ENCODE measurements at regions not wholly inside any gene's neighbourhood (a gene's known extent, or its start where the extent isn't known, plus 50 kb on each side); places are given as distances from the start of the nearest gene placed in this dataset.

DNA sequence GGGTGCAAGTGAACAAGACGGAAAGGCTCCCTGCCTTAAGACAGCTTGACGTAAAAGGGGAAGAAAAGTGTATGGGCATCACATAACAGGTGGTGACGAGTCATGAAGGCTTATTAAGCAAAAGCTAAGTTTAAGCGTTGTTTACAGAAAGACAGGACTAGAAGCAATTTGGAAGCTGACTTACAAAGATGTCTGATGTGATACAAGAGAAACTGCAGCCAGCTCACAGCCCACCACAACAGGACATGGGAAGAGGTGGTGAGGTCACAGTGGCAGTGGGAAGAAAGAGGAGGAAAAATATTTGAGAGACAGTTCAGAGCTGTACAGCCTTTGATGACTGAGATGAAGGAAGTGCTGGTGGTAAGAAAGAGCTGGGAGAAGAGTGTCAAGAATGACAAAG, 181.6 kb downstream of the KLF12 start:
- intact Hi-C loops (cut with DNase I) = no loop called here

DNA sequence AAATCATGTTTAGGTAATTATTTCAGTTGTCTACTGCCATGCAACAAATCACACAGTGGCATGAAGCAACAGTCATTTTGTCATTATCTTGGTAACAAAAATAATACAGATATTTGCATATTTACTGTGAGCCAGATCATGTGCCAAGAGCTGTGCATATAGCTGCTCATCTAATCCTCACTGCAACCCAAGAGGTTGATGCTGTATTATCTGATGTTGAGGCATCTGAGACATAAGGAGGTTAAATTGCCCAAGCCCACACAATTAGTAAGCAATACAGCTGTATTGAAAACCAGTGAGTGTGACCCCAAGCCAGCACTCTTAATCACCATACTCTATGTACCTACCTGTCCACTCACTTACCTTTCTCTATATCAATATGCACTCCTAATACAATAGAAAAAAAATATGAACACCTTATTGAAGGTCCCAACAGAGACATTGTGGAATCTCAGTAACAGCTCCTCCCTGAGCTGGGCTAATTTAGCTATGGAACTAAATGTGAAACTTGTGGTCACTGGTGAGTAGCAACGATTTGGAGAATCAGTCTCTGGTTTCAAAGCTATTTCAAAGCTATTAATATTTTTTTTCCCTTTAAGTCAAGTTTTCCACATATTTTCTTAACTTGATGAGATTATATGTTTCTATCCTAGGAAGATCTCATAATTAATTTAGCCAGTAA, 185.2 kb downstream of the KLF12 start:
- H3K36me3 ChIP-seq = no peaks in the 10 kb centered on the region
- no peaks in the 10 kb centered on the region for H3K4me1 ChIP-seq
- DNase-seq (ENCODE audit: low spot score in 2 of 2) = no peak
- no peaks in the 10 kb centered on the region for H3K27me3 ChIP-seq
- H3K27ac ChIP-seq = no peak overlapping the region
- TF ChIP-seq, protein P1, sequence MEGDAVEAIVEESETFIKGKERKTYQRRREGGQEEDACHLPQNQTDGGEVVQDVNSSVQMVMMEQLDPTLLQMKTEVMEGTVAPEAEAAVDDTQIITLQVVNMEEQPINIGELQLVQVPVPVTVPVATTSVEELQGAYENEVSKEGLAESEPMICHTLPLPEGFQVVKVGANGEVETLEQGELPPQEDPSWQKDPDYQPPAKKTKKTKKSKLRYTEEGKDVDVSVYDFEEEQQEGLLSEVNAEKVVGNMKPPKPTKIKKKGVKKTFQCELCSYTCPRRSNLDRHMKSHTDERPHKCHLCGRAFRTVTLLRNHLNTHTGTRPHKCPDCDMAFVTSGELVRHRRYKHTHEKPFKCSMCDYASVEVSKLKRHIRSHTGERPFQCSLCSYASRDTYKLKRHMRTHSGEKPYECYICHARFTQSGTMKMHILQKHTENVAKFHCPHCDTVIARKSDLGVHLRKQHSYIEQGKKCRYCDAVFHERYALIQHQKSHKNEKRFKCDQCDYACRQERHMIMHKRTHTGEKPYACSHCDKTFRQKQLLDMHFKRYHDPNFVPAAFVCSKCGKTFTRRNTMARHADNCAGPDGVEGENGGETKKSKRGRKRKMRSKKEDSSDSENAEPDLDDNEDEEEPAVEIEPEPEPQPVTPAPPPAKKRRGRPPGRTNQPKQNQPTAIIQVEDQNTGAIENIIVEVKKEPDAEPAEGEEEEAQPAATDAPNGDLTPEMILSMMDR (IDR thresholded peaks at IDR 0.05) = no peak
- H3K9me3 ChIP-seq = no peaks in the 10 kb centered on the region
- H3K4me3 ChIP-seq = no peak overlapping the region
- intact Hi-C loops (cut with DNase I) = loop anchor here (5.0 kb wide), 1 partner anchor 183 kb away; the partner anchor contains the start of gene KLF12

More for the DNA sequence above, 181.6 kb downstream of the KLF12 start:
- H3K4me1 ChIP-seq = peaks cover 3 to 4% of the 10 kb centered on the region in 2 donors
- H3K4me3 ChIP-seq = no peak overlapping the region
- TF ChIP-seq, protein P1 (IDR thresholded peaks at IDR 0.05) = no peak
- H3K27ac ChIP-seq = no peak overlapping the region
- H3K36me3 ChIP-seq = no peaks in the 10 kb centered on the region
- H3K9me3 ChIP-seq = no peaks in the 10 kb centered on the region
- no peak for DNase-seq (ENCODE audit: low spot score in 2 of 2)
- no peaks in the 10 kb centered on the region for H3K27me3 ChIP-seq

DNA sequence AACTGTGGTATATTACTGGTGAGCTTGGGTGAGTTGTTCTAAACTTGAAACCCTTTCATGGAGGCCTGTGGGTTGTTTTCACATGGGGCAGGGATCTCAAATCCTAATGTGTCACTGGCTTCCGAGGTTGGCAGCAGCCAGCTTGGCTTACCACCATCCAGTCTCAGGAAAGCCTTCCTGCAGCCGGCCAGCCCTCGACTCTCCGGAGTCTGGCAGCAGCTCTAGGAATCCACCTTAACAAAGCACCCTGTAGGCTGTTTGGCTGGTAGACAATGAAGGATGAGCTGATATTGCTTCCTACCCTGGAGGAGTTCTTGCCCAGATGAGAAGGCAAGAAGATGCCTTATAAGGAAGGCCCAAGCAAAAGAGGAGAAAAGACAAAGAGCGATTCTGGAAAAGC, 188.3 kb downstream of the KLF12 start:
- peak in 1 of 2 donors; percentile 64 for DNase-seq (ENCODE audit: low spot score in 2 of 2)
- intact Hi-C loops (cut with DNase I) = loop anchor here (2.0 to 5.0 kb wide), 2 partner anchors 186 to 343 kb away; partner anchors contain the start of gene KLF12
- no peaks in the 10 kb centered on the region for H3K4me1 ChIP-seq

DNA sequence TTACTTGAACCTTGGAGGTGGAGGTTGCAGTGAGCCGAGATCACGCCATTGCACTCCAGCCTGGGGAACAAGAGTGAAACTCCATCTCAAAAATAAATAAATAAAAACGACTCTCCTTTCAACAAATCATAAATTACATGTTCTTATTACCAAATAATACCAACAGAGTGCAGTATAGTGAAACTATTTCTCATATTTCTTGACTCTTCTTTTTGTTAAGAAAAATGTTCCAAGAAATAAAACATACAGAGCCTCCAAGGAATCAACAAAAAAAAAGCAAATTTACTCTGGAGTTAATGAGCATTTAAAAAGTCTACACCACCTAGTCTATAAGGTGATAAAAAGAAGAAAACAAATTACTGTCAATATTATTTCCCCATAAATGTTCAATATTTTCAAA, 188.8 kb downstream of the KLF12 start:
- intact Hi-C loops (cut with DNase I) = loop anchor here (2.0 to 5.0 kb wide), 2 partner anchors 187 to 343 kb away; partner anchors contain the start of gene KLF12
- H3K27me3 ChIP-seq = no peaks in the 10 kb centered on the region
- H3K27ac ChIP-seq = no peak overlapping the region
- no peaks in the 10 kb centered on the region for H3K4me1 ChIP-seq
- no peaks in the 10 kb centered on the region for H3K9me3 ChIP-seq
- H3K4me3 ChIP-seq = no peak overlapping the region
- no peak for DNase-seq (ENCODE audit: low spot score in 2 of 2)
- TF ChIP-seq, protein P1 (IDR thresholded peaks at IDR 0.05) = peak in 1 of 3 experiments; percentile 25
- H3K36me3 ChIP-seq = no peaks in the 10 kb centered on the region

More for the DNA sequence above, 188.3 kb downstream of the KLF12 start:
- Histone ChIP-seq H3K4me3 (no peak overlapping the region), H3K27me3 (no peaks in the 10 kb centered on the region), H3K9me3 (no peaks in the 10 kb centered on the region), H3K27ac (no peak overlapping the region), H3K36me3 (no peaks in the 10 kb centered on the region)
- TF ChIP-seq, protein P1 (IDR thresholded peaks at IDR 0.05) = no peak

DNA sequence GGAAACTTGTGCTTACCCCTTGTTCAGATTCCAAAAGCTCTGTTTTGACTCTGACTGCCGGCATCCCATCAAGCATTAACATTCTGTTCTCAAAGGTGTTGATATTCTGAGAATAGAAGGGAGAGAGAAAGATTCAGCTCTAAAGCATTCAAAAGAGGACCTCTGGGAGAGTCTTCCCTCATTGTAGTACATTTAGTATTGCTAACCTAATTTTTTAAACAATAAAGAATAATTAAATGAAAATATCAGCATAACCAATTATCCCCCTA, 190.3 kb downstream of the KLF12 start:
- Histone ChIP-seq H3K36me3 (no peaks in the 10 kb centered on the region), H3K27ac (no peak overlapping the region), H3K4me3 (no peak overlapping the region), H3K27me3 (no peaks in the 10 kb centered on the region), H3K9me3 (no peaks in the 10 kb centered on the region), H3K4me1 (no peaks in the 10 kb centered on the region)
- TF ChIP-seq, protein P1 (IDR thresholded peaks at IDR 0.05) = no peak
- intact Hi-C loops (cut with DNase I) = loop anchor here (2.0 kb wide), 1 partner anchor 345 kb away; no protein-coding TSS in a partner anchor
- DNase-seq (ENCODE audit: low spot score in 2 of 2) = no peak
